ENCODE measurements at regions not wholly inside any gene's neighbourhood (a gene's known extent, or its start where the extent isn't known, plus 50 kb on each side); places are given as distances from the start of the nearest gene placed in this dataset.

DNA sequence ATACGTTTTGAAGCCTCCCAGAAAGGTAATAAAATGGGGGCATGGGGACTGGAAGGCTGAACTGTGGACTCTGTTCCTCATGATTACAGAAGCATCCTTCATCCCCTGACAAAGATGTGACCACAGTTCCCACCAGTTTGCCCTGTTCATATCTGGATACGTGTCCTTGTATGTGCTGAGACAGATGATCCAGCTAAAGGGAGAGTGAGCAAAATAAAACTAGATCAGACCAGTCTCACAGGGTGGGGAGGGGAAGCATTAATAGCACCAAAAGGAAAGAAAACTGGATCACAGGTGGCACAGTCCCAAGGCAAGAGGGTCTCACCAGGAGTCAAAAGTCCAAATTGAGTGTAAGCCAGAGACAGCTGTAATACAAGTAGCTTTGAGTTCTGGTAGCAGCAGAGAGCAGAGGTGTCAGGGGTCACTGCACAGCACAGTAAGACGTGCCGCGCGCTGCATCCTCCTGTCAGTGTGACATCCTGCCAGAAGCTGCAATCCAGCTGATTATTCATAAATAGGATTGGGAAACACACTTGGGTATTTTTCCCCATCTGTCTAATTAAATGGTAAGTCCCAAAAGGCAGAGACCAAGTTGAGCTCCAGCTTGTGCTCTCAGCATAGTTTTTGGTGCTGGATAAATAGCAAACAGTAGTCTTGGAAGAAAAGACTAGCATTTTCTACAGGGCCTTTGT lies 560.0 kb upstream of the CFAP20DC start:
- no peak for TF ChIP-seq FOXP2 (optimal IDR thresholded peaks at IDR 0.05; ENCODE audit: control extremely low read depth, extremely low read length, insufficient read depth)
- TF ChIP-seq EZH2 (IDR thresholded peaks at IDR 0.05) = no peak
- TF ChIP-seq POLR2AphosphoS5 (IDR thresholded peaks at IDR 0.05; ENCODE audit: borderline replicate concordance, low read depth, low read length) = no peak
